ENCODE measurements at regions not wholly inside any gene's neighbourhood (a gene's known extent, or its start where the extent isn't known, plus 50 kb on each side); places are given as distances from the start of the nearest gene placed in this dataset.
"Not testable (repeated sequence)": the region's sequence is repeated elsewhere in the genome, so short reads cannot be mapped to it uniquely, and the experiment has no call there.

DNA sequence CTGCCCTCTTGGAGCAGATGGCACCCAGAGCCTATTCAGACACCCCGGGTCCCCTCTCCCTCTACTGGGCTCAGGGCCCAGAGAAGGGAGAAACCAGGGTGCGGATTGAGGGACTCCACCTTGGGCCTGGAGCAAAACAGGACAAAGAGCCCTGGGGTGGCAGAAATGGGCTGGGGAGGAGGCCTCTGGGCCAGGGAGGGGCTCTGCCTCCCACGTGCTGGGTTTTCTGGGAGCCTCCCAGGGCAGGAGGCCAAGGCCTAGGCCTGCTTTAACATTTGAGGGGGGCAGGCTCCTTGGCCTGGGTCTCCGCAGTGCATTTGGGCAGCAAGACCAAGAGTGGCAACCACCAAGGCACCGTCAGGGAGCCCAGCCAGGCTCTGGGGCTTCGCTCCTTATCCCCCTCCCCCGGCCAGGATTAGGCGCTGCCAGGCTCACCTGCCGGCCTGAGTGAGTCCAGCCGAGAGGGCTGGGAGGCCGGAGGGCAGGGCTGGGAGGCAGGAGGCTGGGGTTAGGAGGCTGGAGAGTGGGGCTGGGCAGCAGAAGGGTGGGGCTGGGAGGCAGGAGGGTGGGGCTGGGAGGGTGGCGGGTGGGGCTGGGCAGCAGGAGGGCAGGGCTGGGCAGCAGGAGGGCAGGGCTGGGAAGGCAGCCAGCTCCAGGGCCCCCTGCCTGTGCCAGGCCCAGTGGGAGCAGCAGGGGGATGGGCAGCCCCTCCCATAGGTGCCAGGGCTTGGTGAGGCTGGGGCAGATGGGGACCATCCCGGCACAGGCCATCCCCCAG, 101.8 kb upstream of the EIF5 start:
- DNase-seq (ENCODE audit: low spot score), result no peak

DNA sequence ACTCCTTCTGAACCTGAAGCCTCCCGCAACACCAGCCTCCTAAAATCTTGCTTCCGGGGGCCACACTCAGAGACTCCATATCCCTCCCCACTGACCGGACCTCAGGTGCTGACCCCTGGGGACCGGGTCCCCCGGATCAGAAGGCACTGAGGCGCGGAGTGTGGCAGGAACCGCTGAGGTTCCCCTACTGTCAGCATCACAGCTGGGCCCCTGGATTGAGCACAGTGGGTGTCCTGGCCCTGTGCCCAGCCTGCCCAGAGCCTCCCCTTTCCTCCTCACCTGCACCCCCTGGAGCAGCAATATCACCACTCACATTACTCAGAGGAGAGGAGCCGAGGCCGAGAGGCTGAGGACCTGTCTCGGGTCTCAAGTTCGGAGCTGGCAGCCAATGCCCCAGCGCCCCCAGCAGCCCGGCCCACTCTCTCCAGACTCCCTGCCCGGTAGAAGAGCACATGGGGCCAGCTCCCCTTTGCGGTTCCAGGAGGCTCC, 101.2 kb upstream of the EIF5 start:
- DNase-seq (ENCODE audit: low spot score), result no peak
- TF ChIP-seq, protein P1, sequence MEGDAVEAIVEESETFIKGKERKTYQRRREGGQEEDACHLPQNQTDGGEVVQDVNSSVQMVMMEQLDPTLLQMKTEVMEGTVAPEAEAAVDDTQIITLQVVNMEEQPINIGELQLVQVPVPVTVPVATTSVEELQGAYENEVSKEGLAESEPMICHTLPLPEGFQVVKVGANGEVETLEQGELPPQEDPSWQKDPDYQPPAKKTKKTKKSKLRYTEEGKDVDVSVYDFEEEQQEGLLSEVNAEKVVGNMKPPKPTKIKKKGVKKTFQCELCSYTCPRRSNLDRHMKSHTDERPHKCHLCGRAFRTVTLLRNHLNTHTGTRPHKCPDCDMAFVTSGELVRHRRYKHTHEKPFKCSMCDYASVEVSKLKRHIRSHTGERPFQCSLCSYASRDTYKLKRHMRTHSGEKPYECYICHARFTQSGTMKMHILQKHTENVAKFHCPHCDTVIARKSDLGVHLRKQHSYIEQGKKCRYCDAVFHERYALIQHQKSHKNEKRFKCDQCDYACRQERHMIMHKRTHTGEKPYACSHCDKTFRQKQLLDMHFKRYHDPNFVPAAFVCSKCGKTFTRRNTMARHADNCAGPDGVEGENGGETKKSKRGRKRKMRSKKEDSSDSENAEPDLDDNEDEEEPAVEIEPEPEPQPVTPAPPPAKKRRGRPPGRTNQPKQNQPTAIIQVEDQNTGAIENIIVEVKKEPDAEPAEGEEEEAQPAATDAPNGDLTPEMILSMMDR (IDR thresholded peaks at IDR 0.05; ENCODE audit: extremely low read depth, missing control alignments), result no peak

More for the DNA sequence above, 101.8 kb upstream of the EIF5 start:
- TF ChIP-seq, protein P1 (IDR thresholded peaks at IDR 0.05; ENCODE audit: extremely low read depth, missing control alignments), result no peak

DNA sequence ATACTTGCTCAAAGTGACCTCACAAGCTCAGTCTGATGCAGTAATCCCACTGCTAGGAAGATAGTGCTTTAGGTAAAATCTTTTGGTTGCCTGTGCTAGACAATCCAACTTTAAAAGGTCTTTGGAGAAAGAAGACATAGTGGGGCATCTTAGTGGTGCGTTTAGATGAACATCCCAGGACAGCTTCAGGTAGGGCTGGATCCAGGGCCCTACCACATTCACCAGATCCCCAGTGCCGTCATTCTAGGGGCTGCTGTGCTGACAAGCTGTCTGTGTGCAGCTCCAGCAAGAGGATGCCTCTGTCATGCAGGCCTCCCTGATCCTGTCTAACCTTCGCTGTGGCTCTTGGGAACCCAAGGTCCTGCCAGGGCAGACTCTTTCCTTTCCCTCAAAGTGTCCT, 100.7 kb upstream of the EIF5 start:
- TF ChIP-seq, protein P1 (IDR thresholded peaks at IDR 0.05; ENCODE audit: extremely low read depth, missing control alignments), result no peak
- no peak for DNase-seq (ENCODE audit: low spot score)

DNA sequence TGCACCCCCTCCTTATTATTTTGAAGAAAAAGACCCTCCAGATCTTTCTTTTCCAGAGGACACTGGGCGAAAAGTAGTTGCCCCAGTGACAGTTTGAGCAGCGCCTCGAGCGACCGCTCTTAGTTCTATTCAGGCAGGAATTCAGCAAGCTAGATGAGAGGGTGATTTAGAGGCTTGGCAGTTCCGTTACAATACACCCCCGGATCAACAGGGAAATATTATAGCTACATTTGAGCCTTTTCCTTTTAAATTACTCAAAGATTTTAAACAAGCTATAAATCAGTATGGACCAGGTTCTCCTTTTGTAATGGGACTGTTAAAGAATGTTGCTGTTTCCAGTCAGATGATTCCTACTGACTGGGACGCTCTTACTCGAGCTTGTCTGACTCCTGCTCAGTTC, 99.2 kb upstream of the EIF5 start:
- DNase-seq (ENCODE audit: low spot score), result not testable (repeated sequence)

DNA sequence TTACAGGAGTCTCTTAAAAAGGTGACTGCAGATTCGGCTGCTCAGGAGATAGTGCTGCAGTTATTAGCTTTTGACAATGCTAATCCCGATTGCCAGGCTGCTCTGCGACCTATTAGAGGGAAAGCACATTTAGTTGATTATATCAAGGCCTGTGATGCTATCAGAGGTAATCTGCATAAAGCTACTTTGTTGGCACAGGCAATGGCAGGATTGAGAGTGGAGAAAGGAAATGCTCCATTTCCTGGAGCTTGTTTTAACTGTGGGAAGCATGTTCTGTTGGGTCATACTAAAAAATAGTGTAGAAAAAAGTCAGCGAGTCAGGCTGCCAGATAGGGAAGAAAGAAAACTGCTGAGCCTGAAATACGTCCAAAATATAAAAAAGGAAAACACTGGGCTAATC, 98.5 kb upstream of the EIF5 start:
- not testable (repeated sequence) for DNase-seq (ENCODE audit: low spot score)

DNA sequence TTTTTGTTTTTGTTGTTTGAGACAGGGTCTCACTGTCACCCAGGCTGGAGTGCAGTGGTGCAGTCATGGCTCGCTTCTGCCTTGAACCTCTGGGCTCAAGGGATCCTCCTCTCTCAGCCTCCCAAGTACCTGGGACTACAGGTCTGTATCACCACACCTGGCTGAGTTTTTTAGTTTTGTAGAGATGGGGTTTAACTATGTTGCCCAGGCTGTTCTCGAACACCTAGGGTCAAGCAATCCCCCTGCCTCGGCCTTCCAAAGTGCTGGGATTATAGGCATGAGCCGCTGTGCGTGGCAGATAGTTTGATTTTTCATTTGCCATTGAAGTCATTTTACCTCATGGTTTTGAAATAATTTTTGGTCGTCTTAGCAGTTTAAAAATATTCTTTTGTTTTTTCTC, 94.3 kb upstream of the EIF5 start:
- no peak for DNase-seq (ENCODE audit: low spot score)
- TF ChIP-seq, protein P1 (IDR thresholded peaks at IDR 0.05; ENCODE audit: extremely low read depth, missing control alignments), result no peak

DNA sequence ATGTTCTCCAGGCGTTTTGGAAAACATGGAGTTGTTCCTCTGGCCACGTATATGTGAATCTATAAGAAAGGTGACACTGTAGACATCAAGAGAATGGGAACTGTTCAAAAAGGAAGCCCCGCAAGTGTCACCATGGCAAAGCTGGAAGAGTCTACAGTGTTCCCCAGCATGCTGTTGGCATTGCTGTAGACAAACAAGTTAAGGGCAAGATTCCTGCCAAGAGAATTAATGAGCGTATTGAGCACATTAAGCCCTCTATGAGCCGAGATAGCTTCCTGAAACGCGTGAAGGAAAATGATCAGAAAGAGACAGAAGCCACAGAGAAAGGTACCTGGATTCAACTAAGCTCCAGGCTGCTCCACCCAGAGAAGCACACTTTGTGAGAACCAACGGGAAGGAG, 92.5 kb upstream of the EIF5 start:
- DNase-seq (ENCODE audit: low spot score), result no peak
- TF ChIP-seq, protein P1 (IDR thresholded peaks at IDR 0.05; ENCODE audit: extremely low read depth, missing control alignments), result no peak

DNA sequence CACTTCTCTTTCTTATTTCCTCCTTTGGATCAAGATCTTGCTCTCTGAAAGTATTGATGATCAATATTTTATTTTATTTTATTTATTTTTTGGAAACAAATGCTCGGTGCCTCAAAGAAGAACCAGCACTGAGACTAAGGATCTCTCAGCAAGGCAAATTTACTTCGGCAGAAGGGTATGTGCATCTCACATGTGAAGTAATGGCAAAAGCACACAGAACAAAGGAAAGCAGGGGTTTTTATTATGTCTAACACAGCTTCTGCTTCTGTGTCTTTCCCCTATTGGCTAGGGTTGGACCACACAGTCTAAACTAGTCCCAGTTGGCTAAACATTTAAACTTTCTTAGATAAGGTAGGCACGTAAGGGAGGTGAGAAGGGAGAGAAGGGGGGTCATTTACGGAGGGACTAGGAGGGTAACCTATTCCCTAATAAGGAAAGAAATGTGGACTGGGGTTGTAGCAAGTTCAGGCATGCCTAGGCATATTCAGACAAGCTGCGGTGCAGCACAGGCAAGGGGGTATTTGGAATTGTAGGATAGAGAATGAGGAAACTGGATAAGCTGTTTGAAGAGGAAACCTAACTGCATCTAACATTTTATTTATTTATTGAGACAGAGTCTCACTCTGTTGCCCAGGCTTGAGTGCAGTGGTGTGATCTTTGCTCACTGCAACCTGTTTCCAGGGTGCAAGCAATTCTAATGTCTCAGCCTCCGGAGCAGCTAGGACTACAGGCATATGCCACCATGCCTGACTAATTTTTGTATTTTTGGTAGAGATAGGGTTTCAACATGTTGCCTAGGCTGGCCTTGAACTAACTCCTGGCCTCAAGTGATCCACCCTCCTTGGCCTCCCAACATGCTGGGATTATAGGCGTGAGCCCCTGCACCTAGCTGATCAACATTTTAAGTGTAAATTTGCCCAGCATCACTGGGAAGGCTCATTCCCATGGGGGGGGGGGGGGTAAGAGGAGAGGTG, 90.0 kb upstream of the EIF5 start:
- TF ChIP-seq, protein P1 (IDR thresholded peaks at IDR 0.05; ENCODE audit: extremely low read depth, missing control alignments), result no peak
- DNase-seq (ENCODE audit: low spot score), result no peak

DNA sequence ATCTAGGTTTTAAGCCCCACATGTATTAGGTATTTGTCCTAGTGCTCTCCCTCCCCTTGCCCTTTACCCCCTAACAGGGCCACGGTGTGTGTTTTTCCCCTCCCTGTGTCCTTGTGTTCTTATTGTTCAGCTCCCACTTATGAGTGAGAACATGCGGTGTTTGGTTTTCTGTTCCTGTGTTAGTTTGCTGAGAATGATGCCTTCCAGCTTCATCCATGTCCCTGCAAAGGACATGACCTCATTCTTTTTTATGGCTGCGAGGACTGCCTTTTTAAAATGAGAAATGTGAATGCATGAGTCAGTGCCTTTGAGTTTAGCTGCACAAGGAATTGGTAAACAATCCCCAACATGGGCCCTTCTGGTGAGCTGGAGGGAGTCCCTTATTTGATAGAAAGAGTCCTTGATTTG, 88.4 kb upstream of the EIF5 start:
- not testable (repeated sequence) for DNase-seq (ENCODE audit: low spot score)

Data from GM20000 (cell line).